IMR-90 (cell line): ENCODE measurements at regions not wholly inside any gene's neighbourhood (a gene's known extent, or its start where the extent isn't known, plus 50 kb on each side); places are given as distances from the start of the nearest gene placed in this dataset.

Source experiments
- ATAC-seq: fragments of 200-7000 bp; cut with Tn5 transposase; 2 replicates; pipeline ENCODE4 v1.9.1; 2020; ENCODE audit warnings: low read depth, mild to moderate bottlenecking, moderate library complexity
- BruUV-seq: library from RNA; stranded (reverse); fragments of 400-500 nt; replicated peaks from 2 replicates; lab custom pipeline; 2021; lab: Mats Ljungman, UMichigan
- CTCF ChIA-PET: fragments of 300-600 bp; formaldehyde crosslinking; extraction: SDS; loops from one replicate; lab custom pipeline; 2021; ENCODE audit warnings: antibody characterized with exemption; lab: Yijun Ruan, JAX
- POLR2A ChIA-PET: fragments of 300-600 bp; sonication (Branson Sonifier 250); formaldehyde crosslinking; loops from one replicate; lab custom pipeline; 2022; ENCODE audit warnings: antibody characterized with exemption; ENCODE audit not compliant: unreplicated experiment; lab: Charles Lee
- DNase-seq: peaks from one replicate; pipeline ENCODE4 v3.0.0; 2013
- H2AFZ ChIP-seq: replicated peaks from 2 replicates; pipeline ENCODE3; 2013; ENCODE audit warnings: low read length, mild to moderate bottlenecking; ENCODE audit not compliant: poor library complexity
- H2AK5ac ChIP-seq: 2 replicates; pipeline ENCODE4 v1.6.1; 2013; ENCODE audit warnings: low read depth, low read length, inconsistent platforms
- H2AK9ac ChIP-seq: replicated peaks from 2 replicates; pipeline ENCODE3; 2013; ENCODE audit warnings: mild to moderate bottlenecking, low read depth, low read length, moderate library complexity; ENCODE audit not compliant: poor library complexity
- H2BK120ac ChIP-seq: 2 replicates; pipeline ENCODE4 v1.6.1; 2013; ENCODE audit warnings: low read depth, low read length, inconsistent platforms
- H2BK15ac ChIP-seq: 3 replicates; pipeline ENCODE4 v1.6.1; 2013; ENCODE audit warnings: low read depth, low read length, inconsistent platforms
- H2BK20ac ChIP-seq: 2 replicates; pipeline ENCODE4 v1.6.1; 2013; ENCODE audit warnings: low read depth, mild to moderate bottlenecking, inconsistent platforms, low read length, moderate library complexity
- H2BK5ac ChIP-seq: 2 replicates; pipeline ENCODE4 v1.6.1; 2013; ENCODE audit warnings: mild to moderate bottlenecking, low read depth, low read length, inconsistent platforms; ENCODE audit not compliant: poor library complexity, severe bottlenecking
- H3K14ac ChIP-seq: replicated peaks from 2 replicates; pipeline ENCODE4 v1.6.1; 2013; ENCODE audit warnings: low read depth, low read length, inconsistent platforms
- H3K18ac ChIP-seq: 2 replicates; pipeline ENCODE4 v1.6.1; 2013; ENCODE audit warnings: low read depth, low read length, control low read depth
- H3K23ac ChIP-seq: 2 replicates; pipeline ENCODE4 v1.6.1; 2013; ENCODE audit warnings: low read depth, low read length, inconsistent platforms
- H3K27ac ChIP-seq: 2 replicates; pipeline ENCODE4 v1.5.1; 2013; ENCODE audit warnings: mild to moderate bottlenecking, control low read depth, low read length; ENCODE audit not compliant: insufficient read depth
- H3K27me3 ChIP-seq: 2 replicates; pipeline ENCODE4 v1.6.1; 2013; ENCODE audit warnings: low read length; ENCODE audit not compliant: control insufficient read depth, insufficient read depth
- H3K36me3 ChIP-seq: 2 replicates; pipeline ENCODE4 v1.6.1; 2013; ENCODE audit warnings: low read length, mixed read lengths; ENCODE audit not compliant: control insufficient read depth, insufficient read depth
- H3K4ac ChIP-seq: 2 replicates; pipeline ENCODE4 v1.6.1; 2013; ENCODE audit warnings: low read depth, low read length, inconsistent platforms
- H3K4me1 ChIP-seq: 2 replicates; pipeline ENCODE4 v1.6.1; 2013; ENCODE audit warnings: low read length, mixed read lengths; ENCODE audit not compliant: control insufficient read depth, insufficient read depth
- H3K4me2 ChIP-seq: 2 replicates; pipeline ENCODE4 v1.6.1; 2013; ENCODE audit warnings: low read depth, mild to moderate bottlenecking, control low read depth, low read length, moderate library complexity
- H3K4me3 ChIP-seq: 2 replicates; pipeline ENCODE4 v1.5.1; 2013; ENCODE audit warnings: low read depth, mild to moderate bottlenecking, control low read depth, low read length, moderate library complexity; ENCODE audit not compliant: insufficient read depth
- H3K56ac ChIP-seq: 2 replicates; pipeline ENCODE4 v1.6.1; 2013; ENCODE audit warnings: low read length, inconsistent platforms; ENCODE audit not compliant: insufficient read depth; ENCODE audit errors: extremely low read depth
- H3K79me1 ChIP-seq, 2 experiments: 2 replicates each; pipeline ENCODE4 v1.6.1; 2013; ENCODE audit warnings: low read length in 2 of 2, inconsistent platforms in 1 of 2, low read depth in 1 of 2
- H3K9ac ChIP-seq: 2 replicates; pipeline ENCODE4 v1.6.1; 2013; ENCODE audit warnings: low read depth, low read length, control low read depth
- H3K9me1 ChIP-seq: 2 replicates; pipeline ENCODE4 v1.6.1; 2013; ENCODE audit warnings: low read length, inconsistent platforms; ENCODE audit not compliant: insufficient read depth
- H3K9me3 ChIP-seq: 2 replicates; pipeline ENCODE4 v1.6.1; 2013; ENCODE audit warnings: low read length; ENCODE audit not compliant: control insufficient read depth, insufficient read depth
- H4K20me1 ChIP-seq: 2 replicates; pipeline ENCODE4 v1.6.1; 2013; ENCODE audit warnings: low read length, inconsistent platforms; ENCODE audit not compliant: insufficient read depth
- H4K5ac ChIP-seq: 2 replicates; pipeline ENCODE4 v1.6.1; 2013; ENCODE audit warnings: mild to moderate bottlenecking, low read depth, low read length, control low read depth
- H4K8ac ChIP-seq, 2 experiments: 2 replicates each; pipeline ENCODE4 v1.6.1; 2013; ENCODE audit warnings: low read depth in 2 of 2, low read length in 2 of 2, control low read depth in 1 of 2, inconsistent platforms in 1 of 2
- H4K91ac ChIP-seq: 2 replicates; pipeline ENCODE4 v1.6.1; 2013; ENCODE audit warnings: low read depth, low read length, inconsistent platforms; ENCODE audit not compliant: insufficient read depth
- CEBPB ChIP-seq: IDR thresholded peaks from 2 replicates; pipeline ENCODE4 v1.6.1; 2012; ENCODE audit warnings: low read depth, low read length, improper control_type of control experiment
- CHD1 ChIP-seq: IDR thresholded peaks from 2 replicates; pipeline ENCODE4 v1.6.1; 2012; ENCODE audit warnings: low read depth, low read length, improper control_type of control experiment
- MAZ ChIP-seq: IDR thresholded peaks from 2 replicates; pipeline ENCODE4 v1.6.1; 2012; ENCODE audit warnings: low read depth, mild to moderate bottlenecking, low read length, improper control_type of control experiment, moderate library complexity, borderline replicate concordance
- NFE2L2 ChIP-seq: fragments of 150-350 bp; IDR thresholded peaks from 2 replicates; pipeline ENCODE4 v1.6.1; 2016; ENCODE audit warnings: low read depth, mild to moderate bottlenecking, low read length
- RFX5 ChIP-seq: IDR thresholded peaks from 2 replicates; pipeline ENCODE4 v1.8.0; 2012; ENCODE audit warnings: low read depth, mild to moderate bottlenecking, low read length, moderate library complexity
- WGBS, 2 experiments: methylation state at CpG; one replicate each; pipeline versions ENCODE4 v1.1.5 to v1.1.7; 2013; ENCODE audit warnings: missing lambda C conversion rate in 2 of 2; ENCODE audit not compliant: insufficient read length in 1 of 2; ENCODE audit errors: extremely low coverage in 2 of 2; 5-methylcytosine and 5-hydroxymethylcytosine counted together
- dilution Hi-C: fragments of 300-500 bp; cut with HindIII; formaldehyde crosslinking; loops from one replicate; pipeline ENCODE4 v1.14.3; 2018; ENCODE audit warnings: low sequenced_read_pairs; ENCODE audit not compliant: unreplicated experiment
- in situ Hi-C: fragments of 300-500 bp; cut with MboI; formaldehyde crosslinking; loops from 3 replicates; pipeline ENCODE4 v1.14.3; 2019; ENCODE audit warnings: low sequenced_read_pairs, inconsistent platforms, mixed read lengths
- intact Hi-C: fragments of 100-400 bp; cut with micrococcal nuclease; formaldehyde crosslinking; loops from 2 replicates; pipeline ENCODE4 v1.10.0; 2022
- TF ChIP-seq, protein P1 (sequence below): conservative IDR thresholded peaks from 2 replicates; pipeline ENCODE4 v1.5.1; 2012; ENCODE audit warnings: mild to moderate bottlenecking, low read depth, low read length, improper control_type of control experiment

DNA sequence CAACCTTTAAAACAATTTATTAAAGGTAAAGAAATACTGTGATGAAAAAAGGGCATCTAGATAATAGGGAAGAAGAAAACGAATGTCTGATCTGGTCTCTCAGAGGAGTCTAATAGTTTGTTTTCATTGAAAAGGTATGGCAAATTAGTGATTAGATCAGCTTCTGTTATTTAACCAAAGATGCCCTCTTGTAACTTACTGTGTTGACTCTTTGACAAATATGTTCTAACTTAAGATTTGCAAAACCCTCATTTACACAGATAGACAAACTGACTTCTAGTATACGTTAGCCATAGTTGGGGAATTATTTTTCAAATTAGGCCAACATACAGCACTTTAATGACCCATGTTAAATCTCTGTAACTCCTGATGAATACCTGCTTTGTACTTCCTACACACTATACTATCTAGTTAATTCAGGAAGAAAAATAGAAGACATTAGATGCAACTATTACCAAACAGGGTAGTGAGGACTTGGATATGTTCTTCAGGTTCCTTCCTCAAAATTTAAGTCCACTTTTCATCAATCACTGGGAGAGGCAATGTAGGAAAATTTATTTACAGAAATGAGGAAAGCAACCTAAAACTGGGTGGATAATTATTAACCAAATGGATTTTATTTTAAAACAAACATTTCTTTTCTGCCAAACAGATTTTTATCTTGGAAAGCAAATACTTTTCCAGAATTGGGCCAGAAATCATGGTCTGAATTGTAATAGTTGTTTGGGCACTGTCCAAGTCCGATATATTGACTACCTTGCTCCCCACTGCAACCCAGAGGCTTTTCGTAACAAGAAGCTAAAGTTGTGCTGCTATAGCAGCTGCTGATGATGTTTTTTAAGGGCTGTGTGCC lies 66.4 kb upstream of the PPP2R2B start:
- H3K36me3 ChIP-seq: no peaks in the 10 kb centered on the region
- WGBS, 2 experiments: no CpG with 5 or more reads among the region's 4 CpGs
- ATAC-seq: no peak
- TF ChIP-seq MAZ: no peak
- TF ChIP-seq, protein P1, sequence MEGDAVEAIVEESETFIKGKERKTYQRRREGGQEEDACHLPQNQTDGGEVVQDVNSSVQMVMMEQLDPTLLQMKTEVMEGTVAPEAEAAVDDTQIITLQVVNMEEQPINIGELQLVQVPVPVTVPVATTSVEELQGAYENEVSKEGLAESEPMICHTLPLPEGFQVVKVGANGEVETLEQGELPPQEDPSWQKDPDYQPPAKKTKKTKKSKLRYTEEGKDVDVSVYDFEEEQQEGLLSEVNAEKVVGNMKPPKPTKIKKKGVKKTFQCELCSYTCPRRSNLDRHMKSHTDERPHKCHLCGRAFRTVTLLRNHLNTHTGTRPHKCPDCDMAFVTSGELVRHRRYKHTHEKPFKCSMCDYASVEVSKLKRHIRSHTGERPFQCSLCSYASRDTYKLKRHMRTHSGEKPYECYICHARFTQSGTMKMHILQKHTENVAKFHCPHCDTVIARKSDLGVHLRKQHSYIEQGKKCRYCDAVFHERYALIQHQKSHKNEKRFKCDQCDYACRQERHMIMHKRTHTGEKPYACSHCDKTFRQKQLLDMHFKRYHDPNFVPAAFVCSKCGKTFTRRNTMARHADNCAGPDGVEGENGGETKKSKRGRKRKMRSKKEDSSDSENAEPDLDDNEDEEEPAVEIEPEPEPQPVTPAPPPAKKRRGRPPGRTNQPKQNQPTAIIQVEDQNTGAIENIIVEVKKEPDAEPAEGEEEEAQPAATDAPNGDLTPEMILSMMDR: no peak
- TF ChIP-seq CHD1: no peak
- no peak for TF ChIP-seq NFE2L2
- TF ChIP-seq RFX5: no peak
- no peak for TF ChIP-seq CEBPB
- H3K4me1 ChIP-seq: no peaks in the 10 kb centered on the region
- H2BK120ac ChIP-seq: no peak overlapping the region
- H3K14ac ChIP-seq: no peak overlapping the region
- no peak overlapping the region for H2AK9ac ChIP-seq
- no peak overlapping the region for H3K9ac ChIP-seq
- POLR2A ChIA-PET: no interaction called here
- dilution Hi-C loops (no loop called here), in situ Hi-C loops (no loop called here), intact Hi-C loops (no loop called here)
- no peak overlapping the region for H3K4ac ChIP-seq
- no peak overlapping the region for H2BK15ac ChIP-seq
- no peak overlapping the region for H3K27ac ChIP-seq
- no peaks in the 10 kb centered on the region for H3K79me1 ChIP-seq
- H3K9me3 ChIP-seq: no peaks in the 10 kb centered on the region
- no peak overlapping the region for H2AK5ac ChIP-seq
- no TSS peak for BruUV-seq
- no peaks in the 10 kb centered on the region for H3K27me3 ChIP-seq
- no peak overlapping the region for H2BK20ac ChIP-seq
- H3K9me1 ChIP-seq: no peaks in the 10 kb centered on the region
- H4K5ac ChIP-seq: no peak overlapping the region
- H2BK5ac ChIP-seq: no peak overlapping the region
- no peak overlapping the region for H3K56ac ChIP-seq
- no peak overlapping the region for H3K4me3 ChIP-seq
- no peak overlapping the region for H4K8ac ChIP-seq
- no peak overlapping the region for H4K91ac ChIP-seq
- no peak overlapping the region for H3K18ac ChIP-seq
- DNase-seq: no peak
- no peak overlapping the region for H3K4me2 ChIP-seq
- CTCF ChIA-PET: no interaction called here
- H4K20me1 ChIP-seq: no peaks in the 10 kb centered on the region
- H2AFZ ChIP-seq: no peak overlapping the region
- no peak overlapping the region for H3K23ac ChIP-seq
